ENCODE measurements at regions not wholly inside any gene's neighbourhood (a gene's known extent, or its start where the extent isn't known, plus 50 kb on each side); places are given as distances from the start of the nearest gene placed in this dataset.

DNA sequence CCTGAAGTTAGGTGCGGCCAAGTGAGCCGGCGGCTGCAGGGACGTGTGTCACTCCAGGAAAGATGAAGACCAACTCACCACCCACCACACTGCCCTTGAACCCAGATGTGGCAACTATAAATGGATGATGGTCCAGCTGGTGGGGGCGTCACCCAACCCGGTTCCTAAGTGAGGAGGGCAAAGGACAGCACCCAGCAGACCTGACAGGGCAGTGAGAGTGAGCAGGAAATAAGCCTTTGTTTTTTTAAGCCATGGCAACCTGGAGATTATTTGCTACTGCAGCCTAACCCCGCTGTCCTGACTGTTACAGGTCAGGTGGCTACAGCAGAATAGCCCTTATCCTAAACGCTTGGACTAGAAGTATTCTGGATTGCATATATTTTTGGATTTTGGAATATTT lies 228.9 kb downstream of the CTTN start:
- no peak for DNase-seq (ENCODE audit: low read depth in 2 of 2)

DNA sequence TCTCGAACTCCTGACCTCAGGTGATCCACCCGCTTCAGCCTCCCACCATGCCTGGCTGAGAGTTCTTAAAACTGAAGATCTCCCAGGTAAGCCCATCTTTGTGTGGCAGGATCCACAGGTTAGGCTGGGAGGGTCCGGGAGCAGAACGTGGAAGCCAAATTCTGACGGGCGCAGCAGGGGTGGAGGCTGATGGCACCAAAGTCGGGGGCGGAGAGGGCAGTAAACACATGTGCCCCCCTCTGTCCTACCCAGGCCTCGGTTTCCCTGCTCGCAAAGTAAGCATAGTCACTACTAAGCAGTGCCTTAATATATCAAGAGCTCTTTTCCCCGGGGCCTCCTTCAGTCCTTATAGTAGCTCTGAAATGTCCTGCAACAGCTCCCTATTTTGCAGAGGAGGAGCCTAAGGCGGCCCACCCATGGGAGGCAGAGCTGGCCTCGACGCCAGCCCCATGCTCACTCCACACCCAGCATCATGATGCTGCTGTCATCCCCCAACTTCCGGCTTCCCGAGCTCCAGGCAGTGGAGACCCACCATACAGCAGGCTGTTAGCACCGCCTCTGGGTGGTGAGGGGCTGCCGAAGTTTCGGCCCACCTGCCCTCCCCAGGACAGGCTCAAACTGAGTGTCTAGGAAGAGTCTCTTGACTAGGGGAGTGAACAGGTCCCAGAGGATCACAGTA lies 230.0 kb downstream of the CTTN start:
- no peak for DNase-seq (ENCODE audit: low read depth in 2 of 2)

DNA sequence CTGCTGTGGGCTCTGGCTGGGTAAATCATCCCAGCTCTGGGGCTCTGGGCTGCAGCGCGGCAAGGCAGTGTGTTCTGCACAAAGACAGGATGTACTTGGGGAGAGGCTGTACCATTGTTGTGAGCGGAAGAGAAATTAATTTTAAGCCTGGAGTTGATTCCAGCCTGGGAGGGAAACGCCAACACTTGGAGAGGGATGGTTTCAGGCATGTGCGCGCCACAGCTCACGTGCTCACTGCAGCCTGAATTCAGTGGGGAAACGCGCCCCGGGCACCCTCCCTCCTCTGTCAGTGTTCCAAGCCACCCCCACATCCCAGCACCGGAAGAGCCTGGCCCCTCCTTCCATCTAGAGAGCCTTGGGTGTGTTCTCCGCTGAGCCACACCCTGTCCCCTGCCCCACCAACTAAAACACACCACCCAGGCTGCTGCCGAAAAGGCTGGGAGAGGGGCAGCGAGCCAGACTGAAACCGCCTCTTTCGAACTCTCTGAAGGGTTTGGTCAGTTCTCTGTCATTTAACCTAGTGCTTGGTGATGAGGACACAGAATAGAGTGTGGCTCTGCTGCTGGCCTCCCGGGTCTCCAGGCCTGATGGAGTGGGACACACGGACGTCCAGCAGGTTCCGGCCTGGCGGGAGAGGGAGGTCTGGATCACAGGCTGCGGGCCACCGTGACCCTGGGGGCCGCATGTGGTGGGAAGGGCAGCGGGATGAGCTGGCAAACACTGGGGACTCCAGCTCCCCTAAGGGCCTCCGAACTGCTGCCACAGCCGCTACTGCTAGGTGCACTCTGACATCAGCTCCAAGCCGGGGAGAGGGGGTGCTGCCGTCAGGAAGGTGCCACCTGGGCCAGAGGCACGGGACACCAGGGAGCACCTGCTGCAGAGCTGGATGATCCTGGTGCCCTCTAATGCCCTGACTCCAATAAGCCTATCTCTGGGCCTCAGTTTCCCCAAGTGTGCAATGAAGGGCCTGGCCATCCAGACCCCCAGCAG lies 230.8 kb downstream of the CTTN start:
- DNase-seq (ENCODE audit: low read depth in 2 of 2) = no peak

DNA sequence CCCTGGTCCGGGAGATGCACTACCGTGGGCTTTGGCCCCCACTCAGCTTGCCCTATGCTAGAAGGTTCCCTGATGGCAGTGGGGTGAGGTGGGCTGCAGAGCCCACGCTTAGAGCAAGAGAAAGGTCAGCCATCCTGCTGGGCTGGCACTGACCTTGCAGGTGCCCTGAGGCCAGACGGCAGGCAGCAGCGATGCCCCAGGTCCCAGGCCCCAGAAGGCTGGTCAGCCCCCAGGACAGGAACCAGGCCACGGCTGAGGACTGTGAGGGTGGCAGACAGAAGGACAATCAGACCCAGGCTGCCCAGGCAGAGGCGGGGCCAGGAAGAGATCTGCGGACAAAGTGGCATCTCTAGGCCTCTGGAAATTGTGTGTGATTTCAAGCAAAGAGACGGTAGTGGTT lies 231.7 kb downstream of the CTTN start:
- DNase-seq (ENCODE audit: low read depth in 2 of 2) = no peak

DNA sequence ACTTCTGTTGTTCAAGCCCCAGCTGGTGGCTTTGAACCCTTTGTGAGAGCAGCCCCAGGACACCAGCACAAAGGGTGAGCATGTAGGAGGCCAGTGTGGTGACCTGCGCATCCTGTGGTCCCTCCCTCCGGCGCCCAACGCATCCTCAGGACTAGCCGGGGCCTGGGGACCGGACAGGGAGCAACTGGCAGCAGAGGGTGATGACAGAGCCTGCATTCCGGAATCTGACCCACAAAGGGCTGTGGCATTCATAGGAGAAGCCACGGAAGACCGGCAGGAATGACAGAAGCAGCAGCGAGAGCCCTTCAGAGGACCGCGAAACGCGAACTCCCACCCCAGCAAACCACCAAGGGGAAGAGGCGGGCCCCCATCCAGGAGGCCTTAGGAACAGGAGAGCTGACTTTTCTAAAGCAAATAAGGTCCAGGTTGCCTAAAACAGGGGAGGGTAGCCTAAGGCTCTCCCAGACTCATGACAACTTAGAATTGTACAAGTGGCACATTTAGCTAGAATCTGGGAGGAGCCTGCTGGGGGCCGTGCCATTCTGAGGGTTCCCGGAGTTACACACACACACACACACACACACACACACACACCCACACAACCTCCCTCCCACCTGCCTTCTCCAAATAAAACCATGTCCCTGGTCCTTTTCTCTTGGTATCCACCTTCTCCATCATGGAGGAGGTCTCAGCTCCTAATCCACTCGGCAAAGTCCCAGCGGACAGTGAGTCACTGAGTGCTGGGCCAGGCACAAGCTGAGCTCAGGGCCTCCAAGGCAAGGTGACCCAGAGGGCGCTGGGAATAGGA lies 232.7 kb downstream of the CTTN start:
- no peak for DNase-seq (ENCODE audit: low read depth in 2 of 2)

DNA sequence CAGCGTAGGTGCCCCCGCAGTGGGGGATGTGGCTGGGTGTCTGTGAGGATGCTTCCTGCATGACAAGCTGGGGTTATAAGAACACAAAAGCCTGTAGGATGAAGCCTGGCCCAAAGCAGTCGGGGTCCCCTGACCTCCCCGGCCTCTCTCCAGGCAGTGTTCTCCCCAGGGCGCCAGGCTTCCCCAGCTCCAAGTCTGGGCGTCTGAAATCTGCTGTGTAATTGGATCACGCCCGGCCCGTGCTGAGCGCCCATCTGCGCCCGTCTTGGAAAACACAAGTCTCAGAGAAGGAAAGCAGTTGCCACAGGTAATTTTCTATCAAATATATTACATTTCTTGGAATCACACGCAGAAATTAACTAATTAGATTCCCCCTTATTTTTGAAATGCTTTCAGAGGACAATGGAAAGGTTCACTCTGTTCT lies 233.3 kb downstream of the CTTN start:
- no peak for DNase-seq (ENCODE audit: low read depth in 2 of 2)

DNA sequence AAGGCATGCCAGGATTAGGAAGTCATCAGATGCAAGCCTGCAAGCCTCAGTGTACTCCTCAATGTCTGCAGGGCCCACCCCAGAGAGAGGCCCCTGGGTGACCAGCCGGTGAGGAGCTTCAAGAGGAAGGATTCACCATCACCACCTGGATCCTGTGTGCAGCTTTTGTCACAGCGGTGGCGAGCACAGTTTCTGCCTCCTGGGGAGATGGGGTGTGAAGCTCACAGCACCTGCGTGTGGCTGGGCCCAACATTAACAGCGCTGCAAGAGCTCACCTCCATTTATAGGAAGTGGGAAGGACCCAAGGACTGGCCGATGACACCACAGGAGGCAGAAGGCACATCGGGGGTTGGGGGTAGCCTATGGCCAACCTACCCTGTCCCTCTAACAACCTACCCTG lies 235.3 kb downstream of the CTTN start:
- DNase-seq (ENCODE audit: low read depth in 2 of 2) = no peak

DNA sequence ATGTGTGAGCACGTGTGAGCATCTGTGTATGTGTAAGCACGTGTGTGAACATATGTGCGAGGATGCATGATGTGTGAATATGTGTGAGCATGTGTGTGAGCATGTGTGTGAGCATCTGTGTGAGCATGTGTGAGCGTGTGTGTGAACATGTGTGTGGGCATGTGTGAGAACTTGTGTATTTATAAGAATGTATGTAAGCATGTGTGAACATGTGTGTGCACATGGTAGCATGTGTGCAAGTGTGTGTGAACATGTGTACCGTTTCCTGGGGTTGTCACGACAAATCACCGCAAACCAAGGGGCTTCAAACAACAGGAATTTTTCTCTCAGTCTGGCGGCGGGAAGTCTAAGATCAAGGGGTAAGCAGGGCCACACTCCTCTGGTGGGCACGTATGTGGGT lies 238.3 kb downstream of the CTTN start:
- no peak for DNase-seq (ENCODE audit: low read depth in 2 of 2)

DNA sequence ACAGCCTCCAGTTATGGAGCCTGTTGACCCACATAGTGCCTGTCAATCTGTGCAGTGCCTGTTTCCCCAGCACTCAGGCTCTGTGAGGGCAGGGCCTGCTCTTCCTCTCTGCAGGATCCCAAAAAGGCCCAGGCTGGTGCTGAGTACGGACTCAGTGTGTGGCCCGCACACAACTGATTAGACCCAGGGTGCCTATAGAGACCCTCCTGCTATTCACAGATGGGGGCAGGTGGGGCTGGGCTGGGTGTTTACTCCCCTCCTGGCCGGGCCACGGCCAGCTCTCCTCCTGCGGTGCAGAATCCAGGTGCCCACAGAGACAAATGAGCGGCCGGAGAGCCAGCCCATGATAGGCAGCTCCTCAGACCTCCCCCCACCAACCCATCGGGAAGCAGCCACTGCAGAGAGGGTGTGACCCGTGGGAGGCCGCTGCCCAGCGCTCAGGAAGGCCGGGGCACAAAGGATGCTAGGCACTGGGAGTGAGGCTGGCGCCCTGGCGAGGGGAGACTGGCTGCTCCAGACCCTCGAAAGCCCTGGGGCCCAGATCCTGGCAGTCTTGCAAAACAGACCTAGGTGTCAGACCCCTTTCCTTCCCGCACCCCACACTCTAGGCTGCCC lies 239.0 kb downstream of the CTTN start:
- no peak for DNase-seq (ENCODE audit: low read depth in 2 of 2)

DNA sequence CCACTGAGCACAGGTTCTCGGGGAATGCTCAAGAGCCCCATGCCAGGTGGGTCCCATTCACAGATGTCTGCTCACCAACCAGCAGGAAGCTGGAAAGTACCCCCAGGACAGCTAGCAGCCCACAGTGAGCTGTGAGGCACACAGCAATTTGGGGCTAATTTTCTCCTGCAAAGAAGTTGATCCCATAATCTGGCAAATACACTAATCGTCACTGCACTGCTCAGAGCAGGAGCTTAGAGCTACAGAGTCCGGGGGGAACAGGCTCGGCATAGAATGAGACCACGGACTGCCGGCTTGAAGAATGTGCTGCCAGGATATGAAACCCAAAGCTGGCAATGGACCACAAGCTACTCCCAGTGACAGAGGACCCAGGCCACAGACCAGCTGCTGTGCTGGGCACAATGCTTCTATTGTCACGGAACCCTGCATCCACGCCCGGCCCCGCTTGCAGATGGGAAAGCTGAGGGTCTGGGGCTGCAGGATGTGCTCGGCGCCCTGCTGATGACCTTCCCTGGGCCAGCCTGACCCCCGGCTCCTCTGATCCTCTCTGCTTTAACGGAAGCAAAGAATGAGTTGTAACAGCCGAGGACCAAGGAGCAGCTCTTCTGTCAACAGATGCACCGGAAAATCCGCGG lies 239.7 kb downstream of the CTTN start:
- no peak for DNase-seq (ENCODE audit: low read depth in 2 of 2)

DNA sequence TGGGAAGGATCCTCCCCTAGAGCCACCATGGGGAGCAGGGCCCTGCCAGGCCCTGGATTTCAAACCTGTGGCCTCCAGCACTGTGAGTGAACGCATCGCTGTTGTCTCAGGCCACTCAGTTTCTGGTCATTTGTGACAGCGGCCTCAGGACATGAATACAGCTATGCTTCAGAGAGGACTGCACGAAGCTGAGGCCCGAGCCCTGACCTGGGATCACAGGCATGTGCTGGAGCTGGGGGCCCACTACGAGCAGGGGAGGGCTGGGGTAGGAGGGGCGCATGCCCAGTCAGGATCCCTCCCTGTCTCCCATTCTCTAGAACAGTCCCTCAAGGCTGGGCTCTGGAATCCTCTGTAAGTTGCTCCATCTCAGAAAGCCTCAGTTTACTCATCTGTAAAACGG lies 242.1 kb downstream of the CTTN start:
- DNase-seq (ENCODE audit: low read depth in 2 of 2) = no peak

DNA sequence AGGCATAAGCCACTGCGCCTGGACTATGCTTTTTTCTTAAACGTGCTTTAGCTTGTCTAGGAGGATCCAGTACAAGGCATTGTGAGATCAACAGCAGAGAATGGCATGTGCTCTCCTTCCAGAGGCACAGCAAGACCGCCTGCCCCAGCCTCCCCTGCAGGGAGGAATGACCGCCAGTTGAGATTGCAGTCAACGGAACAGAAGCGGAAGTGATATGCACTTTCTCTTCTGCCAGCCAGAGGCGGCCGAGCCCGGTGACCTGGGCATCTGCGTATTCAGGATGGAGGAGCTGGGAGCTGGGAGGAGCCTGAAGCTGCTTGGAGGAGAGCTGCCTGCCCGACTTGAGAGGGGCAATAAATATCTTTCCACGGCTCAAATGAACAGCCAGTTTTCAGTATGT lies 243.0 kb downstream of the CTTN start:
- DNase-seq (ENCODE audit: low read depth in 2 of 2) = no peak

DNA sequence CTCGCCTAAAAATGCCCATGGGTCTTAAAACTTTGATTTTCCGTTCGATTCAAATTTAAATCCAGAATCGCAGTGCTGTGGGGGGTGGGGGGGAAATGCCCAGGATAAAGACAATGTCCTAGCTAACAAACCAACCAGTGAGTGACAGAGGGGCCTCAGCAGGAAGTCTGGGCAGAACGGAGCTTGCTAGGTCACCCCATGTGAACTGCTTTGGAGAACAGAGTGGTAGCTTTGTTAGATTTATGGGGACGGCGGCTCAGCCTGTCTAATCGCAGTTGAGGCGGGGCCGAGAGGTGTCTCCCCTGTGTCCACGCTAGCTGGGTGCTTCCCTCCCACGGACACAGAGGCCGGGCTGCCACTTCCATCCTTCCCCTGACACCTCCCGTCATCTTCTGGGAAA lies 243.9 kb downstream of the CTTN start:
- no peak for DNase-seq (ENCODE audit: low read depth in 2 of 2)

DNA sequence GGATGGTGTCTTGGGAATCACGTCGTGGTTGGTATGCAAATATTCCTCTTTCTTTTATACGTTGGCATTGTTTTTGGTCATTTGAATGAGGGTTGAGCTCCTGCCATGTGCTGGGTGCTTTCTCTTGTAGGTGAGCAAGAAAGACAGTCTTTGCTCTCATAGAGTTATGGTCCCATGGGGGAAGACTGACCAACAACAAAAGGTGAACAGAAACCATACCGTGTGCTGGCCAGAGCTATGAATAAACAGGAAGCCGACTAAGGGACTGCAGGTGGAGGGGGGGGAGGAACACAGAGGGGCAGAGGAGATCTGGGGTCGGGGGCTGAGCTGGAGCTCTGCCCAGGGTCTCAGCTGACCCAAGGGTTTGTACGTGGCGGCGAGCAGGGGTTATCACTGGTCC lies 245.3 kb downstream of the CTTN start:
- DNase-seq (ENCODE audit: low read depth in 2 of 2) = no peak

DNA sequence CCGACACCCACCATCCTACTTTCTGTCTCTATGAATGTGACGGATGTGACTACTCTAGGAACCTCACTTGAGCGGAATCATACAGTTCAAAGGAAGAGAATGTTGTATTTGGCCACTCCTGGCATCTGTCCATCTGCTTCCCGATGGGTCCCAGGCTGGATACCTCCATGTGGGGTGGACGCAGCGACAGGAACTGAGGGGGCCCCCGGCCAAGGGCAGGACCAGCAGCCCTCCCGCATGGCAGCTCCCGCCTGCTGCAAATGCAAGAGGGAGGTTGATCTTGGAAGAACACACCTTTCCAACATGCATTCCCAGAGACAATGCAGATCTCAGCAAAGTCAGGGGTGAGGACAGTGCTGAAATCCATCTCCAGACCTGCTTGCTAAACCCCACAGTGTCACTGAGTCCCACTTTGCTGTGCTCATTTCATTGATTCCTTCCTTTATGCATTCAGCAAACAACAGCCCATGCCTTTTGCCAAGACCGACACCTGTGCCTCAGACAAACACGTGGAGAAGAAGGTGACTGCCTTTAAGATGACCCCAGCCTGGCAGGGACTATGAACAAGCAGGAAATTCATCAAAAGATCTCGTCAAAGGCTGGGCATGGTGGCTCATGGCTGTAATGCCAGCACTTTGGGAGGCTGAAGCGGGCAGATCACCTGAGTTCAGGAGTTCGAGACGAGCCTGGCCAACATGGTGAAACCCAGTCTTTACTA lies 246.2 kb downstream of the CTTN start:
- no peak for DNase-seq (ENCODE audit: low read depth in 2 of 2)

DNA sequence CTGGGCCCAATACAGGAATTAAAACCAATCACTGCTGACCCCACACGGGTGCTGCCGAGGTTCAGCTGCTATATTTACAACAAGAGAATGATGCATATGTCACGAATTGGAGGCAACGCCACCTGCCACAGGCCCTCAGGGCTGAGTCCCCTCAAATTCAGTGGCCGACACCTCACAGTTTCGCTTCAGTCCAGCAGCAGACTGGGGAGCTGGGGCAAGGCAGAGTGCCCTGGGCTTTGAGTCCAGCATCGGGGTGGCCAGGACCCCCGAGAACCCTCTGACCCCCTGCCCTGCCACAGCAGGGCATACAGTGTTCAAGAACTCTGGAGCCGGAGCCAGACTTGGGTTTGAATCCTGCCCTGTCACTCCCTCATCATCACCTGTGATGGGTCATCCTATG lies 247.2 kb downstream of the CTTN start:
- no peak for DNase-seq (ENCODE audit: low read depth in 2 of 2)

DNA sequence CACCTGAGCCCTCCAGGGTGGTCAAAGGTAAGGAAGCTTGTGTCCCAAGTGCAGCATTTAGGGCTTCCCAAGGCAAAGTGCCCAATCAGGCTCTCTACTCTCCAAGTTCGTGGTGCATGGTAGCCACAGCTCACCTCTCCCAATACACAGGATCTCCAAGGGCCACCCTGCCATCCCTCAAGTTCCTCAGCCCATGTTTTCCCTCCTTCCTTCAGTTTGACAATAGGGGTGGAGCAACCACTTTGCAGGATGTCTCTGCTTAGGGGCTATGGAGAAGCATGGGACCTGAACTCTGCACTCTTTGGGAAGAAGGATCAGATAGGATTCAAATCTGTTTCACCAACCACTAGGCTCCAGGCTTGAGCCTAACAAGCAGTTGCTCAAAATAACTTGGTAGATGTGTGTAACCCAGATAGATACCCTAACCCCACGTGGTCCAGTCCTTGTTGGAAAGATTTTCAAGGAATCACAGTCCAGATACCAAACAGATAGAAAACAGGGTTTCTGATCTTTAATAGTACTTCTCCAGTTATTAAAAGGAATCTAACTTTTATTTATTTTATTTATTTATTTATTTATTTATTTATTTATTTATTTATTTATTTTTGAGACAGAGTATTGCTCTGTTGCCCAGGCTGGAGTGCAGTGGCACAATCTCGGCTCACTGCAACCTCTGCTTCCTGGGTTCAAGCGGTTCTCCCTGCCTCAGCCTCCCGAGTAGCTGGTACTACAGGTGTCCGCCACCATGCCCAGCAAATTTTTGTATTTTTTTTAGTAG lies 248.1 kb downstream of the CTTN start:
- DNase-seq (ENCODE audit: low read depth in 2 of 2) = no peak

DNA sequence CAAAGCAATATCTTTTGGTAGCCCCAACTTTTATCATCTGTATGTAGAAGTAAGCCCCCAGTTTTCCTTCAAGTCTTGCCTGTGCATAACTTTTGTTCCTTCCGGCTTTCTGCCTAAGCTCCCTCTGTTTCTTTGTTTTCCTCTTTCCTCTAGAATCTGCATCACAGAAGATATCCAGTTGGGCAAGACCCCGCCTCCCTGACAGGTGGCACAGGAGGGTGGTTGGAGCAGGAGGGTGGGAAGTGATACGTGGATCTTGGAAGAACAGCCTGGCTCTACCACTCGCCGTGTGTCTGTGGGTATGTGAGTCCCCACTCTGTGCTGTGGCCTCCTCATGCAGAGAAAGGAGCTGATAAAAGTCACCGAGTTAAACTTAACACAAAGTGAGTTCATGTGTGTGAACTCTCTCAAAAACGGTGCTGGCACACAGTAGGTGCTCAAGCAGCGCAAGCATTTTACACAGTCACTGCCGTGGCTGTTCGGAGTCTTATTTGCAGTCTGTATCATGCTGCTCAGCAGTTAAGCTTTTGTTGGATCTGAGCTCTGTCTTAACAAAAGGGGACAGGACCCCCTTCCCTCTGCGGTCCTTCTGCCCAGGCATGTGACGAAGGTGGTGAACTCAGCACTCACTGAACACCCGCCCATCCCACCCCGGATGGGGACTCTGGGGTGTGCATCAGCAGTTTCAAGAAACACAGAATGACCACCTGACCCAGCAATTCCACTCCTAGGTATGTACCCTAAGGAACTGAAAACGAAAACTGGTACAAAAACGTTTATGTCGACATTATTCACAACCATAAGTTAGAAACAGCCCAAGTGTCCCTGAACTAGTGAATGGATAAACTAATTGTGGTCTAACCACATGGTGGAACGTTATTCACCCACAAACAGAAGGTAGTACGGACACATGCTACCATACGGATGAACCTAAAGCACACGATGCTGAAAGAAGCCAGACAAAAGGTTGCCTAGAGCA lies 249.1 kb downstream of the CTTN start:
- DNase-seq (ENCODE audit: low read depth in 2 of 2) = no peak
